Peyer's patch (tissue), 4 donors: ENCODE measurements at regions not wholly inside any gene's neighbourhood (a gene's known extent, or its start where the extent isn't known, plus 50 kb on each side); places are given as distances from the start of the nearest gene placed in this dataset.

ENCODE experiments used
- POLR2A ChIP-seq, 2 donors: fragments of 450-650 bp; IDR thresholded peaks; one replicate each; pipeline ENCODE4 v1.5.1; 2017; ENCODE audit warnings: antibody characterized with exemption in 2 of 2, mild to moderate bottlenecking in 2 of 2, moderate library complexity in 2 of 2
- TF ChIP-seq, protein P1 (sequence below), 6 experiments: fragments of 450-650 bp in 4 of 6; fragments of 200-600 bp in 2 of 6; sonication (generic) in 1 of 6; IDR thresholded peaks; one replicate each; pipeline ENCODE4 v1.5.1; 2017 to 2019; ENCODE audit warnings: antibody characterized with exemption in 6 of 6, mild to moderate bottlenecking in 3 of 6, moderate library complexity in 1 of 6

DNA sequence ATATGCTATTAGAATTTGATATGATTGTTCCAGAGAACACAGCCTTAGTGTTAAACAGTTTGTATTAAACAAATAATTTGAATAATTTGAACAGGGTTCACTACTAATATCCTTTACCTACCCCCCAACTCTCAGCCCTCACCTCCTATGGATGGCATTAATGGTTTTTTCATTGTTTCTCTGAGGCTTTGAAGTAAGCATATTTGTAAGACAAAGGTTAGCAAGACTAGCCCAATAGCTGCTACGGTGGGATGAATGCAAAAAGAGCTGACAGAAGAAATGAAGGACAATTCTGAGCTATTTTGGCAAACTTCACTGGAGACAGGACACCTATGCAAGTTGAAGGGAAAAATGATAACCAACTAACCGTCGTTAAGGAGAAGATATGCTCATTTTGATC lies 61.6 kb downstream of the ARL4A start:
- TF ChIP-seq, protein P1, sequence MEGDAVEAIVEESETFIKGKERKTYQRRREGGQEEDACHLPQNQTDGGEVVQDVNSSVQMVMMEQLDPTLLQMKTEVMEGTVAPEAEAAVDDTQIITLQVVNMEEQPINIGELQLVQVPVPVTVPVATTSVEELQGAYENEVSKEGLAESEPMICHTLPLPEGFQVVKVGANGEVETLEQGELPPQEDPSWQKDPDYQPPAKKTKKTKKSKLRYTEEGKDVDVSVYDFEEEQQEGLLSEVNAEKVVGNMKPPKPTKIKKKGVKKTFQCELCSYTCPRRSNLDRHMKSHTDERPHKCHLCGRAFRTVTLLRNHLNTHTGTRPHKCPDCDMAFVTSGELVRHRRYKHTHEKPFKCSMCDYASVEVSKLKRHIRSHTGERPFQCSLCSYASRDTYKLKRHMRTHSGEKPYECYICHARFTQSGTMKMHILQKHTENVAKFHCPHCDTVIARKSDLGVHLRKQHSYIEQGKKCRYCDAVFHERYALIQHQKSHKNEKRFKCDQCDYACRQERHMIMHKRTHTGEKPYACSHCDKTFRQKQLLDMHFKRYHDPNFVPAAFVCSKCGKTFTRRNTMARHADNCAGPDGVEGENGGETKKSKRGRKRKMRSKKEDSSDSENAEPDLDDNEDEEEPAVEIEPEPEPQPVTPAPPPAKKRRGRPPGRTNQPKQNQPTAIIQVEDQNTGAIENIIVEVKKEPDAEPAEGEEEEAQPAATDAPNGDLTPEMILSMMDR (IDR thresholded peaks at IDR 0.05) = no peak
- no peak for TF ChIP-seq POLR2A (IDR thresholded peaks at IDR 0.05)
